Ovary (tissue), 7 donors: ENCODE measurements at regions not wholly inside any gene's neighbourhood (a gene's known extent, or its start where the extent isn't known, plus 50 kb on each side); places are given as distances from the start of the nearest gene placed in this dataset.

ENCODE experiments used
- DNase-seq, 5 donors: peaks; one replicate each; pipeline ENCODE4 v3.0.0-alpha.2; 2019 to 2020
- H3K27ac ChIP-seq, 2 donors: fragments of 200-600 bp; one replicate each; pipeline versions ENCODE4 v1.5.1 to v1.8.0; 2019 to 2022
- H3K27me3 ChIP-seq: fragments of 200-600 bp; one replicate; pipeline ENCODE4 v1.8.0; 2022
- H3K36me3 ChIP-seq: fragments of 200-600 bp; sonication (generic); one replicate; pipeline ENCODE4 v1.5.1; 2019
- H3K4me1 ChIP-seq: one replicate; pipeline ENCODE4 v1.8.1; 2013; ENCODE audit warnings: mild to moderate bottlenecking, moderate library complexity; ENCODE audit not compliant: insufficient read depth
- H3K4me3 ChIP-seq: fragments of 200-600 bp; sonication (generic); one replicate; pipeline ENCODE4 v1.5.1; 2017
- H3K9me3 ChIP-seq, 2 donors: fragments of 200-600 bp in 1 of 2; sonication (generic) in 1 of 2; one replicate each; pipeline versions ENCODE4 v1.5.1 to v1.8.1; 2013 to 2019; ENCODE audit warnings: mild to moderate bottlenecking in 1 of 2, moderate library complexity in 1 of 2
- EP300 ChIP-seq: sonication (generic); formaldehyde crosslinking; IDR thresholded peaks from one replicate; pipeline ENCODE4 v1.6.1; 2017; ENCODE audit warnings: antibody characterized with exemption
- POLR2A ChIP-seq: fragments of 450-650 bp; IDR thresholded peaks from one replicate; pipeline ENCODE4 v1.6.1; 2017; ENCODE audit warnings: antibody characterized with exemption, mild to moderate bottlenecking, moderate library complexity
- WGBS, 3 donors: extraction: QIAGEN DNeasy Blood & Tissue Kit in 1 of 3; methylation state at CpG; one replicate each; pipeline versions ENCODE4 v1.1.5 to v1.1.7; 2013 to 2017; 5-methylcytosine and 5-hydroxymethylcytosine counted together
- intact Hi-C, 4 donors: fragments of 100-400 bp; cut with DNase I; formaldehyde crosslinking; loops; one replicate each; pipeline versions ENCODE4 v1.11.0 to v1.15.1; 2022 to 2023
- TF ChIP-seq, protein P1 (sequence below), 3 donors: fragments of 450-650 bp in 2 of 3; fragments of 200-600 bp in 1 of 3; IDR thresholded peaks; one replicate each; pipeline versions ENCODE4 v1.5.1 to v1.8.0; 2016 to 2022; ENCODE audit warnings: antibody characterized with exemption in 3 of 3, mild to moderate bottlenecking in 1 of 3
- donor health status: DM: no; HTN: no; CAD: no; lungs with moderate emphysema.
- donor health status: DM: no; HTN: no; CAD: no.
- donor health status: Bipolar disorder and iron deficiency.
- donor health status: DM: no; HTN: no; CAD: no.
- donor health status: DM: yes; HTN: yes; CAD: no.

- WGBS, 3 donors: 82 to 91% (median 88%) methylated on average over 3 of the region's 3 CpGs
- H3K27ac ChIP-seq: no peak overlapping the region
- H3K4me1 ChIP-seq: no peaks in the 10 kb centered on the region
- no peaks in the 10 kb centered on the region for H3K9me3 ChIP-seq
- TF ChIP-seq POLR2A (no peak), EP300 (no peak)
- TF ChIP-seq, protein P1, sequence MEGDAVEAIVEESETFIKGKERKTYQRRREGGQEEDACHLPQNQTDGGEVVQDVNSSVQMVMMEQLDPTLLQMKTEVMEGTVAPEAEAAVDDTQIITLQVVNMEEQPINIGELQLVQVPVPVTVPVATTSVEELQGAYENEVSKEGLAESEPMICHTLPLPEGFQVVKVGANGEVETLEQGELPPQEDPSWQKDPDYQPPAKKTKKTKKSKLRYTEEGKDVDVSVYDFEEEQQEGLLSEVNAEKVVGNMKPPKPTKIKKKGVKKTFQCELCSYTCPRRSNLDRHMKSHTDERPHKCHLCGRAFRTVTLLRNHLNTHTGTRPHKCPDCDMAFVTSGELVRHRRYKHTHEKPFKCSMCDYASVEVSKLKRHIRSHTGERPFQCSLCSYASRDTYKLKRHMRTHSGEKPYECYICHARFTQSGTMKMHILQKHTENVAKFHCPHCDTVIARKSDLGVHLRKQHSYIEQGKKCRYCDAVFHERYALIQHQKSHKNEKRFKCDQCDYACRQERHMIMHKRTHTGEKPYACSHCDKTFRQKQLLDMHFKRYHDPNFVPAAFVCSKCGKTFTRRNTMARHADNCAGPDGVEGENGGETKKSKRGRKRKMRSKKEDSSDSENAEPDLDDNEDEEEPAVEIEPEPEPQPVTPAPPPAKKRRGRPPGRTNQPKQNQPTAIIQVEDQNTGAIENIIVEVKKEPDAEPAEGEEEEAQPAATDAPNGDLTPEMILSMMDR (IDR thresholded peaks at IDR 0.05): no peak
- no peaks in the 10 kb centered on the region for H3K27me3 ChIP-seq
- no peak overlapping the region for H3K4me3 ChIP-seq
- no peak for DNase-seq
- intact Hi-C loops: no loop called here
- H3K36me3 ChIP-seq: no peaks in the 10 kb centered on the region
Measured at GRCh38 chr2:211241891-211242290, 685.5 kb downstream of the CPS1 start.

DNA sequence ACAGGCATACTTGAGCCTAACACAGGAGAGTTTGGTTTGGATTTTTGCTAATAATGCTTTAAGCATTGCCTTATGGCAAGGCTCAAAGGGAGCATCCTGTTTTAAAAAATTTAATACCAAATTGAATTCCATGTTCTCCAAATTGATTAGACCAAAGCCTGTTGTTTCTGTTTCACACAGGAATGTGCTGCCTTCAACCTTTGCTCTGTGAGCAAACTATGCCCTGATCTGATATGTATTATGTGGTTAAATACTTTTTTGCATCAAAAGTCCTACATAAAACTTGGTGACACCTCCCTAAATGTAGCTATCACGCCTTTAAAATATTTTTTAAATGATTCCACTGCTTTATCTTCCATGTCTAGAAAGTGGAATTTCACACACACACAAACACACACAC lies 691.4 kb downstream of the CPS1 start:
- intact Hi-C loops: no loop called here
- WGBS, 3 donors: 58 to 70% (median 68%) methylated on average over 1 of the region's 1 CpG
- H3K27ac ChIP-seq: no peak overlapping the region
- H3K4me1 ChIP-seq: no peaks in the 10 kb centered on the region
- H3K27me3 ChIP-seq: no peaks in the 10 kb centered on the region
- no peak for DNase-seq
- no peaks in the 10 kb centered on the region for H3K9me3 ChIP-seq
- no peak overlapping the region for H3K4me3 ChIP-seq
- no peaks in the 10 kb centered on the region for H3K36me3 ChIP-seq
- TF ChIP-seq, protein P1 (IDR thresholded peaks at IDR 0.05): no peak
- TF ChIP-seq EP300 (no peak), POLR2A (no peak)

DNA sequence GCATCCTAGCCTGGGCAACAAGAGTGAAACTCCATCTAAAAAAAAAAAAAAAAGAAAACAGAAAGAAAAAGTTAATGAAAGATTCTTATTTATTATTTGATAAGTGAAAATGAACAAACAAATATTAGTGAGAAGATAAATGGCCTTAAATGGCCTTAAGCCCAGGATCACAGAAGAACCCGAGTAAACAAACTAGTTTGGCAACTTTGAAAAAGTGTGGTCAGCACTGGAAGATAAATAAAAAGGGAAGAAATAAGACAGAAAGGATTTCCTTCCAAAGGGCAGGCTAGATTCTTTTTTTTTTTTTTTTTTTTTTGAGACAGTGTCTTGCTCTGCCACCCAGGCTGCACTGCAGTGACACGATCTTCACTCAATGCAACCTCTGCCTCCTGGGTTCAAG lies 692.4 kb downstream of the CPS1 start:
- no peaks in the 10 kb centered on the region for H3K9me3 ChIP-seq
- intact Hi-C loops: no loop called here
- no peak overlapping the region for H3K27ac ChIP-seq
- no peaks in the 10 kb centered on the region for H3K27me3 ChIP-seq
- H3K36me3 ChIP-seq: no peaks in the 10 kb centered on the region
- H3K4me3 ChIP-seq: no peak overlapping the region
- DNase-seq: no peak
- TF ChIP-seq, protein P1 (IDR thresholded peaks at IDR 0.05): no peak
- TF ChIP-seq POLR2A (no peak), EP300 (no peak)
- WGBS, 3 donors: 40 to 50% (median 41%) methylated on average over 2 of the region's 2 CpGs
- no peaks in the 10 kb centered on the region for H3K4me1 ChIP-seq

- intact Hi-C loops: no loop called here
- no peak for TF ChIP-seq EP300
- Histone ChIP-seq H3K27ac (no peak overlapping the region), H3K27me3 (no peaks in the 10 kb centered on the region), H3K4me3 (no peak overlapping the region), H3K4me1 (no peaks in the 10 kb centered on the region), H3K9me3 (no peaks in the 10 kb centered on the region), H3K36me3 (no peaks in the 10 kb centered on the region)
- DNase-seq: no peak
- 76 to 83% (median 81%) methylated on average over 2 of the region's 2 CpGs for WGBS, 3 donors
Measured at GRCh38 chr2:211251016-211251415, 694.6 kb downstream of the CPS1 start.

- Histone ChIP-seq H3K27me3 (no peaks in the 10 kb centered on the region), H3K4me1 (no peaks in the 10 kb centered on the region), H3K4me3 (no peak overlapping the region), H3K27ac (no peak overlapping the region), H3K36me3 (no peaks in the 10 kb centered on the region), H3K9me3 (no peaks in the 10 kb centered on the region)
- no peak for TF ChIP-seq POLR2A
- TF ChIP-seq EP300: no peak
- TF ChIP-seq, protein P1 (IDR thresholded peaks at IDR 0.05): no peak
- intact Hi-C loops: no loop called here
- DNase-seq: no peak
- 65 to 88% (median 77%) methylated on average over 1 of the region's 1 CpG for WGBS, 3 donors
Measured at GRCh38 chr2:211258646-211259335, 702.4 kb downstream of the CPS1 start.
